Coronary artery (tissue), 2 donors: ENCODE measurements at regions not wholly inside any gene's neighbourhood (a gene's known extent, or its start where the extent isn't known, plus 50 kb on each side); places are given as distances from the start of the nearest gene placed in this dataset.

Experiments
- DNase-seq: peaks from one replicate; pipeline ENCODE4 v3.0.0-alpha.2; 2017; ENCODE audit warnings: low spot score
- H3K27ac ChIP-seq, 2 donors: fragments of 200-600 bp; sonication (generic); one replicate each; pipeline ENCODE4 v1.5.1; 2016 to 2019
- H3K4me3 ChIP-seq: fragments of 200-600 bp; sonication (generic); 2 replicates; pipeline ENCODE4 v1.5.1; 2016; ENCODE audit warnings: mild to moderate bottlenecking, moderate library complexity
- CTCF ChIP-seq: fragments of 200-600 bp; sonication (generic); IDR thresholded peaks from one replicate; pipeline ENCODE4 v1.5.1; 2019; ENCODE audit warnings: antibody characterized with exemption

GRCh38 chr2:212607080-212607479 lies 68.5 kb upstream of the ERBB4 start:
- Histone ChIP-seq H3K27ac (no peak overlapping the region), H3K4me3 (no peak overlapping the region)
- DNase-seq: no peak
- TF ChIP-seq CTCF: no peak

- DNase-seq: no peak
- no peak overlapping the region for H3K4me3 ChIP-seq
- TF ChIP-seq CTCF: no peak
- no peak overlapping the region for H3K27ac ChIP-seq
Measured at GRCh38 chr2:212606232-212606631, 67.6 kb upstream of the ERBB4 start.

- no peak overlapping the region for H3K4me3 ChIP-seq
- H3K27ac ChIP-seq: no peak overlapping the region
- DNase-seq: no peak
- TF ChIP-seq CTCF: no peak
Measured at GRCh38 chr2:212596688-212597087, 58.1 kb upstream of the ERBB4 start.

- no peak for TF ChIP-seq CTCF
- no peak for DNase-seq
- no peak overlapping the region for H3K27ac ChIP-seq
- H3K4me3 ChIP-seq: no peak overlapping the region
Measured at GRCh38 chr2:212596276-212596675, 57.7 kb upstream of the ERBB4 start.

- TF ChIP-seq CTCF: no peak
- Histone ChIP-seq H3K27ac (no peak overlapping the region), H3K4me3 (no peak overlapping the region)
- no peak for DNase-seq
Measured at GRCh38 chr2:212595036-212595654, 56.5 kb upstream of the ERBB4 start.

GRCh38 chr2:212592695-212593094 lies 54.1 kb upstream of the ERBB4 start:
- H3K4me3 ChIP-seq: no peak overlapping the region
- H3K27ac ChIP-seq: no peak overlapping the region
- no peak for TF ChIP-seq CTCF
- DNase-seq: no peak
